Ectodermal cell (in vitro differentiated cells): ENCODE measurements at regions not wholly inside any gene's neighbourhood (a gene's known extent, or its start where the extent isn't known, plus 50 kb on each side); places are given as distances from the start of the nearest gene placed in this dataset.
"Not testable (repeated sequence)": the region's sequence is repeated elsewhere in the genome, so short reads cannot be mapped to it uniquely, and the experiment has no call there.

Experiments used
- H3K27ac ChIP-seq: 2 replicates; pipeline ENCODE4 v1.7.0; 2013; ENCODE audit warnings: mild to moderate bottlenecking, low read depth, low read length; ENCODE audit not compliant: insufficient read depth, poor library complexity, severe bottlenecking
- H3K27me3 ChIP-seq: 2 replicates; pipeline ENCODE4 v1.7.0; 2013; ENCODE audit warnings: mild to moderate bottlenecking, low read length; ENCODE audit not compliant: insufficient read depth, control insufficient read depth, poor library complexity, severe bottlenecking
- H3K36me3 ChIP-seq: one replicate; pipeline ENCODE4 v1.7.0; 2013; ENCODE audit warnings: low read length; ENCODE audit not compliant: control insufficient read depth, insufficient read depth
- H3K4me1 ChIP-seq: one replicate; pipeline ENCODE4 v1.7.0; 2013; ENCODE audit warnings: low read length; ENCODE audit not compliant: control insufficient read depth, insufficient read depth
- H3K4me3 ChIP-seq: 2 replicates; pipeline ENCODE4 v1.7.0; 2013; ENCODE audit warnings: low read depth, low read length, control low read depth; ENCODE audit not compliant: insufficient read depth
- H3K9me3 ChIP-seq: 2 replicates; pipeline ENCODE4 v1.7.0; 2013; ENCODE audit warnings: mild to moderate bottlenecking, low read length, moderate library complexity; ENCODE audit not compliant: control insufficient read depth
- WGBS, 2 experiments: methylation state at CpG; one replicate each; pipeline ENCODE4 v1.1.7; 2013; ENCODE audit warnings: missing lambda C conversion rate in 2 of 2; 5-methylcytosine and 5-hydroxymethylcytosine counted together

GRCh38 chr3:40690749-40691451, 166.1 kb downstream of the ZNF621 start:
- Histone ChIP-seq H3K9me3 (no peaks in the 10 kb centered on the region), H3K4me3 (no peak overlapping the region), H3K27me3 (no peaks in the 10 kb centered on the region), H3K4me1 (no peaks in the 10 kb centered on the region), H3K27ac (no peak overlapping the region), H3K36me3 (no peaks in the 10 kb centered on the region)
- 85 to 88% methylated on average over 8 of the region's 9 CpGs for WGBS, 2 experiments

GRCh38 chr3:40691452-40691861, 166.7 kb downstream of the ZNF621 start:
- no peak overlapping the region for H3K4me3 ChIP-seq
- H3K4me1 ChIP-seq = no peaks in the 10 kb centered on the region
- no peak overlapping the region for H3K27ac ChIP-seq
- no peaks in the 10 kb centered on the region for H3K9me3 ChIP-seq
- H3K27me3 ChIP-seq = no peaks in the 10 kb centered on the region
- H3K36me3 ChIP-seq = no peaks in the 10 kb centered on the region
- WGBS, 2 experiments = 95% methylated on average over 4 of the region's 4 CpGs

GRCh38 chr3:40695848-40696247, 171.1 kb downstream of the ZNF621 start:
- Histone ChIP-seq H3K36me3 (no peaks in the 10 kb centered on the region), H3K9me3 (no peaks in the 10 kb centered on the region), H3K27me3 (no peaks in the 10 kb centered on the region), H3K4me3 (no peak overlapping the region), H3K4me1 (no peaks in the 10 kb centered on the region), H3K27ac (no peak overlapping the region)
- 88 to 97% methylated on average over 2 of the region's 2 CpGs for WGBS, 2 experiments

- H3K4me1 ChIP-seq, H3K9me3 ChIP-seq, H3K27me3 ChIP-seq, H3K27ac ChIP-seq, H3K36me3 ChIP-seq, H3K4me3 ChIP-seq: not testable (repeated sequence)
These were observed 173.9 kb downstream of the ZNF621 start for GRCh38 chr3:40698611-40699010.

DNA sequence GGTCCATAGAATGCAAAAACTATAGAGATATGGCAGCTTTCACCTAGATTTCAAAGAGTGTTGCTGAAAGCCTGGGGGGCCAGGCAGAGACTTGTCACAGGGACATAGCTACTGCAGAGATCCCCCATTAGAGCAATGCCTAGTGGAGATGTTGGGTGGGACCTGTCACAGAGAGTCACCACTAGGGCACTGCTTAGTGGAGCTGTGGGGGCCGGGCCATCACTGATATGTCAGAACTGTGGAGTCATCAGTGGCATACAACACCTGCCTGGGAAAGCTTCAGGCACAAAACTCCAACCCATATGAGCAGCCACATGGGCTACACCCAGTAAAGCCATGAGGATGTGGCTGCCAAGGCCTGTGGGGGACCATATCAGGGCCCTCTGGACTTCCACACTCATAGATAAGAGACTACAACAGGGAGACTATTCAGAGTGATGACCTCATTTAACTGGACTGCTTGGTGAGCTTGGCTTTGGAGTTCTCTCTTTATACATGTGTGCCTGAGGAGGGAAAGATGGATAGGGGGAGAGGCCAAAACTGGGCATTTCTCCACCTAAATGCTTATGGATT, 176.3 kb downstream of the ZNF621 start:
- H3K4me1 ChIP-seq = no peaks in the 10 kb centered on the region
- peaks cover 2% of the 10 kb centered on the region for H3K9me3 ChIP-seq
- WGBS, 2 experiments = 96 to 100% methylated on average over 1 of the region's 1 CpG
- H3K27ac ChIP-seq = no peak overlapping the region
- no peaks in the 10 kb centered on the region for H3K27me3 ChIP-seq
- H3K36me3 ChIP-seq = no peaks in the 10 kb centered on the region
- no peak overlapping the region for H3K4me3 ChIP-seq

GRCh38 chr3:40704224-40704623, 179.5 kb downstream of the ZNF621 start:
- Histone ChIP-seq H3K4me3 (no peak overlapping the region), H3K27me3 (no peaks in the 10 kb centered on the region), H3K4me1 (no peaks in the 10 kb centered on the region), H3K9me3 (peaks cover 2% of the 10 kb centered on the region), H3K27ac (no peak overlapping the region), H3K36me3 (no peaks in the 10 kb centered on the region)
- 100% methylated on average over 1 of the region's 1 CpG; no CpG with 5 or more reads in 1 of the 2 experiments for WGBS, 2 experiments

- no peaks in the 10 kb centered on the region for H3K36me3 ChIP-seq
- no peak overlapping the region for H3K4me3 ChIP-seq
- no peaks in the 10 kb centered on the region for H3K27me3 ChIP-seq
- peaks cover 2% of the 10 kb centered on the region for H3K9me3 ChIP-seq
- H3K27ac ChIP-seq = no peak overlapping the region
- H3K4me1 ChIP-seq = no peaks in the 10 kb centered on the region
These were observed 180.9 kb downstream of the ZNF621 start for GRCh38 chr3:40705663-40706062.

- Histone ChIP-seq H3K9me3 (no peaks in the 10 kb centered on the region), H3K36me3 (no peaks in the 10 kb centered on the region), H3K27ac (no peak overlapping the region), H3K27me3 (no peaks in the 10 kb centered on the region), H3K4me1 (no peaks in the 10 kb centered on the region), H3K4me3 (no peak overlapping the region)
These were observed 188.5 kb downstream of the ZNF621 start for GRCh38 chr3:40713306-40713705.

GRCh38 chr3:40713795-40714194, 189.0 kb downstream of the ZNF621 start:
- WGBS, 2 experiments = 89% methylated on average over 6 of the region's 6 CpGs
- Histone ChIP-seq H3K9me3 (no peaks in the 10 kb centered on the region), H3K27me3 (no peaks in the 10 kb centered on the region)

GRCh38 chr3:40714771-40715345, 190.1 kb downstream of the ZNF621 start:
- no peaks in the 10 kb centered on the region for H3K4me1 ChIP-seq
- no peaks in the 10 kb centered on the region for H3K36me3 ChIP-seq
- no peak overlapping the region for H3K27ac ChIP-seq
- 92 to 93% methylated on average over 10 of the region's 10 CpGs for WGBS, 2 experiments
- H3K27me3 ChIP-seq = no peaks in the 10 kb centered on the region
- no peak overlapping the region for H3K4me3 ChIP-seq
- H3K9me3 ChIP-seq = no peaks in the 10 kb centered on the region

More at GRCh38 chr3:40713795-40714194, 189.0 kb downstream of the ZNF621 start:
- no peak overlapping the region for H3K27ac ChIP-seq
- no peaks in the 10 kb centered on the region for H3K36me3 ChIP-seq
- H3K4me3 ChIP-seq = no peak overlapping the region
- H3K4me1 ChIP-seq = no peaks in the 10 kb centered on the region
